HUES6 (cell line): ENCODE measurements at regions not wholly inside any gene's neighbourhood (a gene's known extent, or its start where the extent isn't known, plus 50 kb on each side); places are given as distances from the start of the nearest gene placed in this dataset.

Source experiments
- H3K27ac ChIP-seq: 2 replicates; pipeline ENCODE4 v1.7.0; 2013; ENCODE audit warnings: low read depth, mild to moderate bottlenecking, low read length, inconsistent platforms
- H3K27me3 ChIP-seq: 2 replicates; pipeline ENCODE4 v1.6.1; 2013; ENCODE audit warnings: low read length; ENCODE audit not compliant: control insufficient read depth, insufficient read depth
- H3K36me3 ChIP-seq: 2 replicates; pipeline ENCODE4 v1.6.1; 2013; ENCODE audit warnings: low read length; ENCODE audit not compliant: control insufficient read depth, insufficient read depth
- H3K4me1 ChIP-seq: 2 replicates; pipeline ENCODE4 v1.6.1; 2013; ENCODE audit warnings: low read length; ENCODE audit not compliant: control insufficient read depth, insufficient read depth
- H3K4me3 ChIP-seq: 2 replicates; pipeline ENCODE4 v1.5.1; 2013; ENCODE audit warnings: low read depth, low read length
- H3K9ac ChIP-seq: one replicate; pipeline ENCODE4 v1.6.1; 2013; ENCODE audit warnings: mild to moderate bottlenecking, low read length
- H3K9me3 ChIP-seq: 2 replicates; pipeline ENCODE4 v1.6.1; 2013; ENCODE audit warnings: low read depth, low read length; ENCODE audit not compliant: control insufficient read depth, insufficient read depth

DNA sequence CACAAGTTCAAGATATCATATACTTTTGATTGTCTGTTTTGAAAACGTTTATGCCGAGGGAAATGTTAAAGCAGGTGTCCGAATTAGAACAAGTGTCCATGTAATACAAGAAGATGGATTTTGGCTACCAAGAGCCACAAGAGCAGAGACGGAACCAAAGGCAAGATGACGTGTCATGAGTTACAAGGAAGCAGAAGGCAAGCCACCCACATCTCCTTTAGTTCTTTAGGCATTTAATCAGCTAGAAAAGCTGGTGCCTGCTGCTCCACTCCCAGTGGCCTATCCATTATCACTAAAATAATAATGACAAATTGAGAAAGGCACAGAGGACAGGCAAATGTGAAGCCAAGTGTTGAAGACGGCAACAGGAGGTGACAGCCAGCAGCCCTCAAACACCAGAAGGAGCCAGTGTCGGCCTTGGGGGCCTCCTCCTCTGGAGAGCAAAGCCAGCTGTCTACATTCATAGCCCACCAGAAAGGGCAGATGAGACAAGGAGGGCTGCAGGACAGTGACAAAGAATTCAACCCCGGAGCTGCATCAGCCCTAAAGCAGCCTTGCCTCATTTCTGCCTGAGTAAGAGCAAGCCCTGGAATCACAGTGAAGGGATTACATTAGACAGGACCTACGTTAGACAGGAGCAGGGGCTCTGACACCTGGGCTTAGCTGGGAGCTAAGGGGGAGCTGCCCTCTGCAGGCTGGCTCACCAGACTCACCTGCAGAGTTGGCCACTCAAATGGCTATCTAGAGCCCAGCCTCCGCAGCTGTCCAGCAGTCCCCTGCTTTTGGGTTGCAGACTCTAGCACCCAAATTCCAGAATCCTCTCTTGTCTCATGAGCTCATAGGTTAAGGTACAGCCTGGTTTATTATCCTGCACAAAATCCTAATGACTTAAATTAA is 569.9 kb downstream of the UQCRFS1 start:
- H3K9me3 ChIP-seq = no peaks in the 10 kb centered on the region
- no peak overlapping the region for H3K27ac ChIP-seq
- H3K9ac ChIP-seq = no peak overlapping the region
- no peaks in the 10 kb centered on the region for H3K27me3 ChIP-seq
- no peaks in the 10 kb centered on the region for H3K4me1 ChIP-seq
- no peaks in the 10 kb centered on the region for H3K36me3 ChIP-seq
- H3K4me3 ChIP-seq = no peak overlapping the region

DNA sequence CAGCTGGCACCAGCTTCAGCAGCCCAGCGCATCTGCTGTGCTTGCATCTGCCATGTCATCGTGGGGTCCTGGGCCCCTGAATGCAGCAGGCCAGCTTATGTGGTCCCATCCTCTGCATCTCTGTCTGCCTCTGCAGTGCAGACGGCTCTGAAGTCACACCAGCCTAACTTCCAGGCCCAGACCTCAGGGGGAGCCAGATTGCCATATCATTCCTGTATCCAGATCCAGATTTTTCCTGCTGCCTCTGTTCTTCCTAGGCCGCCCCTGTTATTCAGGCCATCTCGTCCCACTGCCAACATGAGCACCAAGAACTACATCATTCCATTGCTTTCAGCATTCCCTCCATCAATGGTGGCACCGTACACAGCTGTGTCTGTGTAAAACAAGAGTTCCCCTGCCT is 571.6 kb downstream of the UQCRFS1 start:
- H3K27me3 ChIP-seq = no peaks in the 10 kb centered on the region
- H3K4me1 ChIP-seq = no peaks in the 10 kb centered on the region
- no peak overlapping the region for H3K9ac ChIP-seq
- no peak overlapping the region for H3K27ac ChIP-seq
- no peak overlapping the region for H3K4me3 ChIP-seq
- H3K36me3 ChIP-seq = no peaks in the 10 kb centered on the region
- H3K9me3 ChIP-seq = no peaks in the 10 kb centered on the region

DNA sequence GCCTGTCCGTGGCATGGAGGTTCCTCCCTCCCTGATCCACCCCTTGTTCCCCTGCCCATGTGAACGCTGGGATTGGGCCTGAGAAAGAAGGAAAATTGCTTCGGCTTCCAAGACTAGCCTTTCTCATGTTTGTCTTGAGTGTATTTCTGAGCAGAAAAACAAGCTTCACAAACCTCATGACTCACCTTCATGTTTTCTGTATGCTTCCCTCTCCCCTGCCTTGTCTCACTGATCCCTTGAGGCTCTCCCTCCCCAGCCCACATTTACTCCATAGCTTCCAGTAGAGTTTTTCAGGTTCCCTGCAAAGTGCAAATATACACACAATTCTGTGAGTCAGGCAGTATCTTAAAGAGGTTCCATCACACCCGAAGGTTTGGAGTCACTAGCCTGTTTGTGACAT is 572.4 kb downstream of the UQCRFS1 start:
- Histone ChIP-seq H3K4me1 (no peaks in the 10 kb centered on the region), H3K9ac (no peak overlapping the region), H3K4me3 (no peak overlapping the region), H3K9me3 (no peaks in the 10 kb centered on the region), H3K27me3 (no peaks in the 10 kb centered on the region), H3K27ac (no peak overlapping the region), H3K36me3 (no peaks in the 10 kb centered on the region)

DNA sequence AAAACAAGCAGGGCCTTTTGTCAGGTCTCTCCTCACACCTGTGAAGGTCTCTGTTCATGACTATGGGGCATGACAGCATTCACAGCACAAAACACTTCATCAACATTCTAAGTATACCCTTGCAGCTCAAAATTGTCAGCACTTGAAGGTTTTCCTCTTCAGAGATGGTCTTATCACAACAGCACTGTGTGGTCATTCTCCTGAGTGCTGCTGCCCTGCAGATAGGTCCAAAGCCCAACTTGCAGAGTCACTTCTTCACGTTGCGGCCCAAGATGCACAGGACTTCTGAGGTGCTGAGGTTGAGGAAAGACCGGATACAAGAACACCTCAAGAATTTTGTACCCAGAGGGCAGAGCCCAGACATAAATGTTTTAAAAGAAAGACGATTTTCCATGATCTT is 574.5 kb downstream of the UQCRFS1 start:
- Histone ChIP-seq H3K4me3 (no peak overlapping the region), H3K9me3 (no peaks in the 10 kb centered on the region), H3K27me3 (no peaks in the 10 kb centered on the region), H3K36me3 (no peaks in the 10 kb centered on the region), H3K4me1 (peaks cover 2% of the 10 kb centered on the region; the same call in 1 of the 2 replicates), H3K27ac (no peak overlapping the region), H3K9ac (no peak overlapping the region)

DNA sequence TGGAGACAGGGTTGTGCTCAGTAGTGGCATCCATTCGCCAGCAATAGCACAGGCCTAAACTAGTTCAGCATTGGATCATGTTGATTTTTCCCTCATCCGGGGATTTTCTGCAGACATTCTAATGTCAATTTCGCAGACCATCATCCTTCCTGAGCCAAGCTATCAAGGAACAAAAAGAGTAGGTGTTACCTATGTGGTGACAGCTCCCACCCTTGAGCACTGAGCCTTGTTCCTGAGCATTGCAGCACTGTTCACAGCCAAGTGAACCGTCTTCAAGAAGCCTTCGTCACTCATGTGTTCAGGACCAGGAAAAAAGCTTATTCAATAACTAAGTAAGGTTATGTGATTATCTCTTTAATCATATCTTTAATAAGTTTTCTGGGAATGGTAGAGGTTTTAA is 576.2 kb downstream of the UQCRFS1 start:
- no peak overlapping the region for H3K27ac ChIP-seq
- no peaks in the 10 kb centered on the region for H3K9me3 ChIP-seq
- H3K4me1 ChIP-seq = peaks cover 4% of the 10 kb centered on the region; the same call in 1 of the 2 replicates
- H3K9ac ChIP-seq = no peak overlapping the region
- H3K4me3 ChIP-seq = no peak overlapping the region
- no peaks in the 10 kb centered on the region for H3K27me3 ChIP-seq
- no peaks in the 10 kb centered on the region for H3K36me3 ChIP-seq

DNA sequence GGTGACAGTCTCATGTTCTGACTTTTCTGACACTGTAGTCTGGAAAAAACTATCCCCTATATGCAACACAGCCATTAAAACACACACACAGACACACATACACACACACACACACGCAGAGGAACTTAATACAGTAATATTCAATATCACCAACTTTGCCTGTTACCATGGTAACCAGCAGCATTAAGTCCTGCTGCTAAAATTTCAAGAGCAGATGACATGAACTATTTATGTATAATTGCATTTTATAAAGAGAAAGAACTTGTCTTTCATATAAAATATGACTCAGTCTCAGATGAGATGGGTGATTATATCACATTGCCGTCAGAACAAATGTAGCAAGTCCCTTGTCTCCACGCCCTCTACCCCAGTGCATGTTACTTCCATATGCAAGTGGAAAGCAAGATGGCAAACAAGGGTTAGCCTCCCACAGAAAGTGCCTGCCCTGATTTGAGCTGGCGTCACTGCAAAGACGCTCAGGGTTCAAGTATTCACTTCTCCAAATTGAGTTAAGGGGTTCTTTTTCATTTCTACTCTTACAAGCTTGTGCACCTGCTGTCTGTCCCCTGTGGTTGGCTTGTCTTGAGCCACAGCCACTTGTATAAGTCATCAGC is 576.8 kb downstream of the UQCRFS1 start:
- Histone ChIP-seq H3K4me1 (peaks cover 4% of the 10 kb centered on the region; the same call in 1 of the 2 replicates), H3K27me3 (no peaks in the 10 kb centered on the region), H3K9ac (no peak overlapping the region), H3K27ac (no peak overlapping the region), H3K4me3 (no peak overlapping the region), H3K36me3 (no peaks in the 10 kb centered on the region), H3K9me3 (no peaks in the 10 kb centered on the region)

DNA sequence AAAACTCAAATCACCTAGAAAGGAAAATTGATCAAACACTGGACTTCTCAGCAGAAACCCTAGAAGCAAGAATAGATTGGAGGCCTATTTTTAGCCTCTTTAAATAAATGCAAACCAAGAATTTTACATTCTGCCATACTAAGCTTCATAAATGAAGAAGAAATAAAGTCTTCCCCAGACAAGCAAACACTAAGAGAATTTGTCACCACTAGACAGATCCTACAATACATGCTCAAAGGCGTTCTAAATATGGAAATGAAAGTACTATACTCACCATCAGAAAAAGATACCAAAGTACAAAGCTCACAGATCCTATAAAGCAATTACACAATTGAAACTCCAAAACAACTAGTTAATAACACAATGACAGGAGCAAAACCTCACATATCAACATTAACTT is 578.1 kb downstream of the UQCRFS1 start:
- Histone ChIP-seq H3K36me3 (no peaks in the 10 kb centered on the region), H3K4me3 (no peak overlapping the region), H3K9ac (no peak overlapping the region), H3K27ac (no peak overlapping the region), H3K9me3 (no peaks in the 10 kb centered on the region), H3K4me1 (peaks cover 4% of the 10 kb centered on the region; the same call in 1 of the 2 replicates), H3K27me3 (no peaks in the 10 kb centered on the region)

DNA sequence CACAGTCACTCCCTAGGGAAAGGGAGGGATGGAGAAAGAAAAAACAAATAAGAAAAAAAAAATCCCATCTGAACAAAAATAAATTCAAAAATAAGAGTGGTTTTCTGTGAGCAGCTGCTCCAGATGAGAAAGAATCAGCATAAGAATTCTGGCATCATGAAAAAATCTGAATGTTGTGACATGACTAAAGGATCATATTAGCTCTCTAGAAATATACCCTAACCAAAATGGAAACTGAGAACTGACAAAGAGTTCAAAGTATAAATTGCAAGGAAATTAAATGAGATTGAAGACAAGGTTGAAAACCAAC is 579.0 kb downstream of the UQCRFS1 start:
- H3K9me3 ChIP-seq = no peaks in the 10 kb centered on the region
- H3K4me1 ChIP-seq = peaks cover 4% of the 10 kb centered on the region; the same call in 1 of the 2 replicates
- H3K27me3 ChIP-seq = no peaks in the 10 kb centered on the region
- H3K4me3 ChIP-seq = no peak overlapping the region
- H3K36me3 ChIP-seq = no peaks in the 10 kb centered on the region
- no peak overlapping the region for H3K27ac ChIP-seq
- no peak overlapping the region for H3K9ac ChIP-seq

DNA sequence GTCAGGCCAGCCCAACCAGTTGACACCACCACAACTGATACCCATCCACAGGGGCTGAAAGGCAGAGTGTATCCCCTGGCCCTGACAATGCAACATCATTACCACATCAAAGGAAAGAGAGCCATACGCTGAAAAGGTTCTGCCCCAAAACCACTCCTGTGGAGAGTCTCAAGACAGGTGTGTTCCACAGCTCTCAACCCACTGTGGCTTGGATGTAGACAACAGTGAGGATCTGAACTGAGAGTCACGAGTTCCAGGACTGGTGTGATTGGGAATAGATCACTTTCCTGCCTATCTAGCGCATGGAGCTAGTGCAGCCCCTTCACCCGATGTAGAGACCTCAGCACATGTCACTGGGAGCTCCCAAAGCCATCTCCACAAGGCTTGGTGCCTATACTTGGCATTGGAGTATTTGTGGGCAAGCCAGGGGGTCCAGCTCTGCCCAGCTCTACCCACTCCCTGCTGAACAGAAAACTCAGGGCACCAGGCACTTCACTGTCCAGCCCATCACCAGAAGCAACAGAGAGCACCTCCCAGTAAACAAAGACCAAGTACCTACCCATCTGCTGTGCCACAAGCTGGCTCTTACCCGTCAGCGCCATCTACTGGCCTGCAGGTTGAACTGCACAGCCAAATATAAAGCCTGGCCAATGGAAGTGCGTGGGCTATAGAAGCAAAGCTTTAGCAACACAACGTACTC is 579.5 kb downstream of the UQCRFS1 start:
- Histone ChIP-seq H3K36me3 (no peaks in the 10 kb centered on the region), H3K27me3 (no peaks in the 10 kb centered on the region), H3K9me3 (no peaks in the 10 kb centered on the region), H3K27ac (no peak overlapping the region), H3K4me3 (no peak overlapping the region), H3K4me1 (peaks cover 4% of the 10 kb centered on the region; the same call in 1 of the 2 replicates), H3K9ac (no peak overlapping the region)

DNA sequence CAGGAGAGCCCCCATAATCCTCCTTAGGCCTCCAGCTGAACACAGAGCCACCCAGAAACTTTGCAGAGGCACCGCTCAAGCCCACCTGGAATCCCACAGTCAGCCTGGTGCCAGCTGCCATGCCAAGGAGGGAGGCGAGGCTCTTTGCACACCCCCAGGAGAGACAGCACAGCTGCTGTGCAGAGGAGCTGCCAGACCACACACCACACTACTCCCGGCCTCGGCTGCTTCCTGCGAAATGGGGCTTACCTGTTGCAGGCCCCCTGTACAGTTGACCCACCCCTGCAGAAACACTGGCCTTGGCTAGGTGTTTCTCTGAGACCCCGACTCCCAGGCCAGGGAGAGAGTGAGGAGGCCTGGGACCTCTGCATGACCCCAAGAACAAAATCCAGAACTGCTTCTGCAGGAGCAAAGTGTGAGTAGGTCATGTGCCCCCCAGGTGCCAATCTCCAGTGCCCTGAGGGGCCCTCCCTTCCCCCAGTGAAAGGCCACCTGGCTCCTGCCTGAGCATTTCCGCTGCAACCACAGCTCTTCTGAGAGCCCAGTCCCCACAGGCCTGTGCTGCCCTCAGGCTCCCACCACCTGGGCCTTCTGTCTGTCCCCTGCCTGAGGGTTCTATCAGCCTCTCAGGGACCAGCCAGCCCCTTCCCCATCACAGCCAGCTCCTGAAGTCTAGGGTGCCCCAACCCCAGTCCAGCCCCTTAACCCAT is 580.4 kb downstream of the UQCRFS1 start:
- no peak overlapping the region for H3K4me3 ChIP-seq
- H3K27me3 ChIP-seq = no peaks in the 10 kb centered on the region
- H3K9me3 ChIP-seq = no peaks in the 10 kb centered on the region
- no peaks in the 10 kb centered on the region for H3K36me3 ChIP-seq
- H3K9ac ChIP-seq = no peak overlapping the region
- peaks cover 4% of the 10 kb centered on the region; the same call in 1 of the 2 replicates for H3K4me1 ChIP-seq
- no peak overlapping the region for H3K27ac ChIP-seq
